ENCODE measurements at regions not wholly inside any gene's neighbourhood (a gene's known extent, or its start where the extent isn't known, plus 50 kb on each side); places are given as distances from the start of the nearest gene placed in this dataset.

GRCh38 chr3:36656873-36657272 lies 107.5 kb downstream of the DCLK3 start:
- Histone ChIP-seq H3K36me3 (ENCODE audit: insufficient read depth, low read length) (no peaks in the 10 kb centered on the region), H3K9me2 (replicated peaks; ENCODE audit: low read depth, low read length) (no peaks in the 10 kb centered on the region), H3K4me2 (ENCODE audit: low read depth, low read length, poor library complexity, severe bottlenecking) (no peak overlapping the region), H3K27me3 (ENCODE audit: insufficient read depth, low read length, poor library complexity, severe bottlenecking) (no peaks in the 10 kb centered on the region), H3K4me1 (ENCODE audit: insufficient read depth, low read length, poor library complexity, severe bottlenecking) (no peaks in the 10 kb centered on the region), H3K9me3 (ENCODE audit: insufficient read depth, low read depth, low read length) (no peaks in the 10 kb centered on the region), H3K4me3 (ENCODE audit: low read length, poor library complexity, severe bottlenecking) (no peak overlapping the region), H3K79me2 (ENCODE audit: insufficient read depth, low read length) (no peaks in the 10 kb centered on the region), H3K9ac (ENCODE audit: low read depth, low read length, poor library complexity, severe bottlenecking) (no peak overlapping the region), H2AFZ (ENCODE audit: low read length) (no peak overlapping the region), H3F3A (ENCODE audit: low read depth) (no peaks in the 10 kb centered on the region), H4K20me1 (ENCODE audit: insufficient read depth, low read length, poor library complexity, severe bottlenecking) (no peaks in the 10 kb centered on the region)
- TF ChIP-seq EZH2phosphoT487 (IDR thresholded peaks at IDR 0.05; ENCODE audit: borderline replicate concordance) (no peak), CTCF (conservative IDR thresholded peaks at IDR 0.05; ENCODE audit: low read length) (no peak)

GRCh38 chr3:36653095-36653494 lies 111.3 kb downstream of the DCLK3 start:
- no peak overlapping the region for H3K9ac ChIP-seq (ENCODE audit: low read depth, low read length, poor library complexity, severe bottlenecking)
- no peaks in the 10 kb centered on the region for H4K20me1 ChIP-seq (ENCODE audit: insufficient read depth, low read length, poor library complexity, severe bottlenecking)
- no peaks in the 10 kb centered on the region for H3K9me3 ChIP-seq (ENCODE audit: insufficient read depth, low read depth, low read length)
- no peaks in the 10 kb centered on the region for H3K79me2 ChIP-seq (ENCODE audit: insufficient read depth, low read length)
- H3K9me2 ChIP-seq (replicated peaks; ENCODE audit: low read depth, low read length): no peaks in the 10 kb centered on the region
- no peaks in the 10 kb centered on the region for H3K27me3 ChIP-seq (ENCODE audit: insufficient read depth, low read length, poor library complexity, severe bottlenecking)
- no peaks in the 10 kb centered on the region for H3K36me3 ChIP-seq (ENCODE audit: insufficient read depth, low read length)
- H3F3A ChIP-seq (ENCODE audit: low read depth): no peaks in the 10 kb centered on the region
- no peak overlapping the region for H3K4me3 ChIP-seq (ENCODE audit: low read length, poor library complexity, severe bottlenecking)
- no peak overlapping the region for H3K4me2 ChIP-seq (ENCODE audit: low read depth, low read length, poor library complexity, severe bottlenecking)
- TF ChIP-seq EZH2phosphoT487 (IDR thresholded peaks at IDR 0.05; ENCODE audit: borderline replicate concordance) (no peak), CTCF (conservative IDR thresholded peaks at IDR 0.05; ENCODE audit: low read length) (no peak)
- H2AFZ ChIP-seq (ENCODE audit: low read length): no peak overlapping the region
- no peaks in the 10 kb centered on the region for H3K4me1 ChIP-seq (ENCODE audit: insufficient read depth, low read length, poor library complexity, severe bottlenecking)

GRCh38 chr3:36652104-36652503 lies 112.2 kb downstream of the DCLK3 start:
- Histone ChIP-seq H3F3A (ENCODE audit: low read depth) (no peaks in the 10 kb centered on the region), H3K27me3 (ENCODE audit: insufficient read depth, low read length, poor library complexity, severe bottlenecking) (no peaks in the 10 kb centered on the region), H3K9me2 (replicated peaks; ENCODE audit: low read depth, low read length) (no peaks in the 10 kb centered on the region), H3K4me1 (ENCODE audit: insufficient read depth, low read length, poor library complexity, severe bottlenecking) (no peaks in the 10 kb centered on the region), H3K36me3 (ENCODE audit: insufficient read depth, low read length) (no peaks in the 10 kb centered on the region), H4K20me1 (ENCODE audit: insufficient read depth, low read length, poor library complexity, severe bottlenecking) (no peaks in the 10 kb centered on the region), H3K9me3 (ENCODE audit: insufficient read depth, low read depth, low read length) (no peaks in the 10 kb centered on the region), H3K79me2 (ENCODE audit: insufficient read depth, low read length) (no peaks in the 10 kb centered on the region), H3K4me2 (ENCODE audit: low read depth, low read length, poor library complexity, severe bottlenecking) (no peak overlapping the region), H3K9ac (ENCODE audit: low read depth, low read length, poor library complexity, severe bottlenecking) (no peak overlapping the region), H3K4me3 (ENCODE audit: low read length, poor library complexity, severe bottlenecking) (no peak overlapping the region), H2AFZ (ENCODE audit: low read length) (no peak overlapping the region)
- TF ChIP-seq CTCF (conservative IDR thresholded peaks at IDR 0.05; ENCODE audit: low read length) (no peak), EZH2phosphoT487 (IDR thresholded peaks at IDR 0.05; ENCODE audit: borderline replicate concordance) (no peak)

All from Loucy (cell line).